Neural progenitor cell (in vitro differentiated cells): ENCODE measurements at regions not wholly inside any gene's neighbourhood (a gene's known extent, or its start where the extent isn't known, plus 50 kb on each side); places are given as distances from the start of the nearest gene placed in this dataset.

Source experiments
- EZH2 ChIP-seq: fragments of 200-600 bp; sonication (generic); IDR thresholded peaks from 2 replicates; pipeline ENCODE4 v1.6.1; 2017; ENCODE audit warnings: antibody characterized with exemption, mild to moderate bottlenecking, moderate library complexity
- TF ChIP-seq, protein P1 (sequence below): fragments of 200-600 bp; sonication (generic); IDR thresholded peaks from 2 replicates; pipeline ENCODE4 v1.5.1; 2017; ENCODE audit warnings: antibody characterized with exemption, mild to moderate bottlenecking

DNA sequence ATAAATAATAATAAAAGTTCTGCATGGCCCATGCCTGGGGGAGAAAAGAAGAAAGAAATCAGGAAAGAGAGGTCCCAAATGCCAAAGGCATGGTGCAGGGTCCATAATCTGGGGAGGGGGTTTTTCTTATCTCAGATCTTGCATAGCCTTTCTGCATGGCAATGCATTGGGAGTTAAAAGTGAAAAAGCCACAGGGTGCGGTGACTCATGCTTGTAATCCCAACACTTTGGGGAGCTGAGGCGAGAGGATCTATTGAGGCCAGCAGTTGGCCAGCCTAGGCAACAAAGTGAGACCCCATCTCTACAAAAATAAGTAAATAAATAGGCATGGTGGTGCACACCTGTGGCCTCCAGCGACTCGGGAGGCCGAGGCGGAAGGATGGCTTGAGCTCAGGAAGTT is 76.8 kb upstream of the GATA2 start:
- no peak for TF ChIP-seq EZH2
- TF ChIP-seq, protein P1, sequence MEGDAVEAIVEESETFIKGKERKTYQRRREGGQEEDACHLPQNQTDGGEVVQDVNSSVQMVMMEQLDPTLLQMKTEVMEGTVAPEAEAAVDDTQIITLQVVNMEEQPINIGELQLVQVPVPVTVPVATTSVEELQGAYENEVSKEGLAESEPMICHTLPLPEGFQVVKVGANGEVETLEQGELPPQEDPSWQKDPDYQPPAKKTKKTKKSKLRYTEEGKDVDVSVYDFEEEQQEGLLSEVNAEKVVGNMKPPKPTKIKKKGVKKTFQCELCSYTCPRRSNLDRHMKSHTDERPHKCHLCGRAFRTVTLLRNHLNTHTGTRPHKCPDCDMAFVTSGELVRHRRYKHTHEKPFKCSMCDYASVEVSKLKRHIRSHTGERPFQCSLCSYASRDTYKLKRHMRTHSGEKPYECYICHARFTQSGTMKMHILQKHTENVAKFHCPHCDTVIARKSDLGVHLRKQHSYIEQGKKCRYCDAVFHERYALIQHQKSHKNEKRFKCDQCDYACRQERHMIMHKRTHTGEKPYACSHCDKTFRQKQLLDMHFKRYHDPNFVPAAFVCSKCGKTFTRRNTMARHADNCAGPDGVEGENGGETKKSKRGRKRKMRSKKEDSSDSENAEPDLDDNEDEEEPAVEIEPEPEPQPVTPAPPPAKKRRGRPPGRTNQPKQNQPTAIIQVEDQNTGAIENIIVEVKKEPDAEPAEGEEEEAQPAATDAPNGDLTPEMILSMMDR: no peak
